ENCODE measurements at regions not wholly inside any gene's neighbourhood (a gene's known extent, or its start where the extent isn't known, plus 50 kb on each side); places are given as distances from the start of the nearest gene placed in this dataset.

DNA sequence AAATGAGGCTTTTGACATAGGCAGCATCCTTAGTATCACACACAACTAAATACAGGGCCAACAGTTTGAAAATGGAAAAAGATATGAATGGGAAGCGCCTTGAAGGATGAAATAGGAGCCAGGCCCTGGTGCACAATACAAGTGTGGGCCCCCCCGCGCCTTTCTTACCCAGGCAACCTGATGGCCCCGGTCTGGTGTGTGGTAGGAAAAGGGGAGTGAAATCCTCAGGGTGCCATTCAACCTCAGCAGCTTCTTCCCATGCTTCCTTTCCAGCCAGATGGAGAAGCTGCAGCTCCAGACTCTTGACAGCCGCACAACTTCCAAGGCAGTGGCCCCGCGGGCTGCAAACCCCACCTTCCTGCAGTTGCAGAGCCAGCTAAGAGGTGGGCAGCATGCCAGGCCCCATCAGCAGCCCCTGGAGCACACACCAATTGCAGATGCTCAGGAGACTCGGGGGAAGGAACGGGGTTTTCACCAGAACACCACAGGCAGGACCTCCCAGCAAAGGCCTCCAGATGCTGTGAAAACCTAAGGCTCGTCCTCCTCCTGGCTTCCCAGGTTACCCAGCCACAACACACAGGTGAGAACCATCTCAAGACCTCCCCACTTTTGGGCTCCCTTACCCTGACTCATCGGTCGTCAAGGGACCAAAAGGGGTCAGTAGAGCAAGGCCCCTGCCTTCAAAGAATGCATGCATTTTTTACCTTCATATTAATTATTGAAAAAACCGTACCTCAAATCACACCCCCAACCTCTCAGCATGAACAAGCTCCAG is 101.6 kb downstream of the CPN2 start:
- no peak for TF ChIP-seq POLR2A (IDR thresholded peaks at IDR 0.05)
- TF ChIP-seq, protein P1, sequence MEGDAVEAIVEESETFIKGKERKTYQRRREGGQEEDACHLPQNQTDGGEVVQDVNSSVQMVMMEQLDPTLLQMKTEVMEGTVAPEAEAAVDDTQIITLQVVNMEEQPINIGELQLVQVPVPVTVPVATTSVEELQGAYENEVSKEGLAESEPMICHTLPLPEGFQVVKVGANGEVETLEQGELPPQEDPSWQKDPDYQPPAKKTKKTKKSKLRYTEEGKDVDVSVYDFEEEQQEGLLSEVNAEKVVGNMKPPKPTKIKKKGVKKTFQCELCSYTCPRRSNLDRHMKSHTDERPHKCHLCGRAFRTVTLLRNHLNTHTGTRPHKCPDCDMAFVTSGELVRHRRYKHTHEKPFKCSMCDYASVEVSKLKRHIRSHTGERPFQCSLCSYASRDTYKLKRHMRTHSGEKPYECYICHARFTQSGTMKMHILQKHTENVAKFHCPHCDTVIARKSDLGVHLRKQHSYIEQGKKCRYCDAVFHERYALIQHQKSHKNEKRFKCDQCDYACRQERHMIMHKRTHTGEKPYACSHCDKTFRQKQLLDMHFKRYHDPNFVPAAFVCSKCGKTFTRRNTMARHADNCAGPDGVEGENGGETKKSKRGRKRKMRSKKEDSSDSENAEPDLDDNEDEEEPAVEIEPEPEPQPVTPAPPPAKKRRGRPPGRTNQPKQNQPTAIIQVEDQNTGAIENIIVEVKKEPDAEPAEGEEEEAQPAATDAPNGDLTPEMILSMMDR (IDR thresholded peaks at IDR 0.05 in 4 of 5, conservative IDR thresholded peaks at IDR 0.05 in 1 of 5): no peak
- ATAC-seq: no peak
- Histone ChIP-seq H3K27ac (no peak overlapping the region), H3K4me1 (peaks cover 14 to 17% of the 10 kb centered on the region in 2 donors), H3K9me3 (no peaks in the 10 kb centered on the region), H3K4me3 (no peak overlapping the region), H3K36me3 (no peaks in the 10 kb centered on the region), H3K27me3 (no peaks in the 10 kb centered on the region)
- DNase-seq: no peak
- in situ Hi-C loops (cut with MboI; ENCODE audit: low sequenced_read_pairs in 4 of 4) (no loop called here), intact Hi-C loops (cut with DNase I; ENCODE audit: low total_unique reads) (no loop called here)

DNA sequence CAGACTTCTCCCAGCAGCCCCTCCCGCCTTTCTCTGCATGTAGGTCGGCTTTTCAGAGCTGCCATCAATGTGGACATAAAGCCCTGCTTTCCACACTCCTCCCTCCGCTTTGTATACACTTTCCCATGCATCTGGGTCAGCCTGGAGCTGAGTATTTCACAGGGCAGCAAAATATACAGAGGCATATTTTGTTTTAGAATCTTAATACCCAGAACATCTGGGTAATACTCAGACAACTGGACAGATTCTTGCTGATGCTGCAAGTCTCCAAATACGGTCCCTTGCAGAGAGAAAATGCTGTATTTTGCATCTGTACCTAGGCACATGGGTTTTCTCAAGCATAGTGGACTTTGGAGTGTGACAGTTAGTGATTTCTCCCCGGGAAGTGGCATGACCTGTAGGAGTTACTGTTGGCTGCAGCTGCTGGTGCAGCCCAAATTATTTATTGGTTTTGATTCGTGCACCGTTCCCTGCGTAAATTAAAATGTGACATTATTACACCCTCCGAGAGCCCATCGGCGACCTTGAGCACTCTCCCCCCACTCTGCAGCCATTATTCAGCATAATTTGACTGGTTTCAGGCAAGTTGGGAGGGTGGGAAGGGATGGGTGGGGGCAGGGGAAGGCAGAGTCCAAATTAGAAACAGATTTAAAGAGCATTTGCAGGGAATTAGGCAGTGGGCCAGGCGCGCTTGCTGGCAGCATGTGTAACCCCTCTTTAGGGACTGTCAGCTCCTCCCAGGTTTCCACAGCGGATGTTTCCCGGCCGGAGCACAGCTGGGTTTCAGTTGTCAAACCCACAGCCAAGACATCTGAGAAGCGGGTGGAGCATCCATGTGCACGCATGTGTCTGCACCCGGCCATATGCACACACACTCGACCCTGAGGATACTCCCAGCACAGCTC is 100.8 kb downstream of the CPN2 start:
- in situ Hi-C loops (cut with MboI; ENCODE audit: low sequenced_read_pairs in 4 of 4) (no loop called here), intact Hi-C loops (cut with DNase I; ENCODE audit: low total_unique reads) (no loop called here)
- H3K27me3 ChIP-seq: no peaks in the 10 kb centered on the region
- H3K36me3 ChIP-seq: no peaks in the 10 kb centered on the region
- no peaks in the 10 kb centered on the region for H3K9me3 ChIP-seq
- H3K27ac ChIP-seq: no peak overlapping the region
- ATAC-seq (peak; percentile 47 to 64), DNase-seq (peak; percentile 38 to 48)
- peak overlapping the region in 2 of 4 donors; percentile 5 to 11 for H3K4me3 ChIP-seq
- peaks cover 14 to 17% of the 10 kb centered on the region in 2 donors for H3K4me1 ChIP-seq
- TF ChIP-seq POLR2A (IDR thresholded peaks at IDR 0.05): no peak
- TF ChIP-seq, protein P1 (IDR thresholded peaks at IDR 0.05 in 4 of 5, conservative IDR thresholded peaks at IDR 0.05 in 1 of 5): no peak

DNA sequence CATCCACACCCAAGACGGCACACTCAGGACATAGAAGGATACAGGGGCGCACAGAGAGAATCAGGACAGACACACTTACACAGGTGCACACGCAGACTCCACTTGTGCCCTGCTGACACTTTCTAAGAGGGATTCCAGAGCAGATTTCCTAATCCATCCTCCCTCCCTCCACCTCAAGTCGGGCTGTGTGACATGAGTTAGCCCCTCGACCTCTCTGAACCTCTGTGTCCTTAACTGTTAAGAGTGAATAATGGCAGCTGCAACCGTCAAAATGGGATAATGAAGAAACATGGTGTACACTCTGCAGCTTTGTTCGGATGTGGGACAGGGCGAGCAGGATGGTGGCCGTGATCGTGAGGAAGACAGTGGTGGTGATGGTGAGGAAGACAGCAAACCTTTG is 100.1 kb downstream of the CPN2 start:
- H3K4me3 ChIP-seq: no peak overlapping the region
- peaks cover 14 to 17% of the 10 kb centered on the region in 2 donors for H3K4me1 ChIP-seq
- no peak for TF ChIP-seq POLR2A (IDR thresholded peaks at IDR 0.05)
- TF ChIP-seq, protein P1 (IDR thresholded peaks at IDR 0.05 in 4 of 5, conservative IDR thresholded peaks at IDR 0.05 in 1 of 5): no peak
- in situ Hi-C loops (cut with MboI; ENCODE audit: low sequenced_read_pairs in 4 of 4): no loop called here
- H3K27me3 ChIP-seq: no peaks in the 10 kb centered on the region
- H3K27ac ChIP-seq: no peak overlapping the region
- H3K9me3 ChIP-seq: no peaks in the 10 kb centered on the region
- intact Hi-C loops (cut with DNase I; ENCODE audit: low total_unique reads): no loop called here
- DNase-seq (no peak), ATAC-seq (no peak)
- H3K36me3 ChIP-seq: no peaks in the 10 kb centered on the region

- no peak overlapping the region for H3K4me3 ChIP-seq
- no peak for TF ChIP-seq POLR2A (IDR thresholded peaks at IDR 0.05)
- TF ChIP-seq, protein P1 (IDR thresholded peaks at IDR 0.05 in 4 of 5, conservative IDR thresholded peaks at IDR 0.05 in 1 of 5): no peak
- H3K27ac ChIP-seq: no peak overlapping the region
- no peaks in the 10 kb centered on the region for H3K27me3 ChIP-seq
- no peaks in the 10 kb centered on the region for H3K9me3 ChIP-seq
- intact Hi-C loops (cut with DNase I; ENCODE audit: low total_unique reads): no loop called here
- H3K36me3 ChIP-seq: no peaks in the 10 kb centered on the region
- DNase-seq (no peak), ATAC-seq (no peak)
- H3K4me1 ChIP-seq: peaks cover 14 to 17% of the 10 kb centered on the region in 2 donors
- in situ Hi-C loops (cut with MboI; ENCODE audit: low sequenced_read_pairs in 4 of 4): no loop called here
Observed at GRCh38 chr3:194251461-194251860, 99.7 kb downstream of the CPN2 start.

Data from gastrocnemius medialis (tissue), 4 donors.